ENCODE measurements at regions not wholly inside any gene's neighbourhood (a gene's known extent, or its start where the extent isn't known, plus 50 kb on each side); places are given as distances from the start of the nearest gene placed in this dataset.

DNA sequence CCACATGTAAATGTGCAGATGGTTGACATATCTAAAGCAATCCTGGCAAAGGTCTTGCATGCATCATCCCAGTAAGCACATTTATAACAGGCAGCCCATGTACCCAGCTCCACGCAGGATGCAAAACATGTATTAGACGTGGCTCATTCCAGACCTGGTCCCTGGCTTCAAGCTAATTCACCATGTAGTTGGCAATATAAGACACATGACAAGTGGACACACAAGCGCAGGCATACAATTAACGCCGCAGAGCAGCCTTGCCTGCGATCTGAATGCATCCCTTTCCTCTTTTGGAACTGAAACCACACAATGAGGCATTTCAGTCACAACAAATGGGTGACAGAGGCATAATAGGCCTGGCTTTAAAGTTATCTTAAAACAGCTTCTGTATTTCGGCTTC is 114.5 kb upstream of the TRIM2 start:
- intact Hi-C loops (cut with micrococcal nuclease; ENCODE audit: unreplicated experiment) = no loop called here
- Histone ChIP-seq H3K4me1 (peaks cover 9% of the 10 kb centered on the region; the same call in 1 of the 2 replicates), H3K36me3 (ENCODE audit: control insufficient read depth, insufficient read depth, low read length) (no peaks in the 10 kb centered on the region), H3K27me3 (replicated peaks; ENCODE audit: control insufficient read depth, insufficient read depth, low read length) (no peaks in the 10 kb centered on the region), H3K4me3 (ENCODE audit: low read depth, low read length) (no peak overlapping the region), H3K9me3 (no peaks in the 10 kb centered on the region)
- BruUV-seq (replicated peaks) = no TSS peak
- DNase-seq = no peak
- Mint-ChIP-seq H3K9me3 (ENCODE audit: unreplicated experiment) (no peaks in the 10 kb centered on the region), H3K27me3 (ENCODE audit: insufficient read depth, unreplicated experiment) (no peaks in the 10 kb centered on the region), H3K27ac (ENCODE audit: unreplicated experiment) (no peak overlapping the region), H3K4me3 (ENCODE audit: unreplicated experiment) (no peak overlapping the region), H3K4me1 (ENCODE audit: low read depth, unreplicated experiment) (peaks cover 7% of the 10 kb centered on the region), H3K36me3 (ENCODE audit: insufficient read depth, unreplicated experiment) (no peaks in the 10 kb centered on the region)
- ChIA-PET POLR2A (no interaction called here), CTCF (no interaction called here)
- TF ChIP-seq, protein P1, sequence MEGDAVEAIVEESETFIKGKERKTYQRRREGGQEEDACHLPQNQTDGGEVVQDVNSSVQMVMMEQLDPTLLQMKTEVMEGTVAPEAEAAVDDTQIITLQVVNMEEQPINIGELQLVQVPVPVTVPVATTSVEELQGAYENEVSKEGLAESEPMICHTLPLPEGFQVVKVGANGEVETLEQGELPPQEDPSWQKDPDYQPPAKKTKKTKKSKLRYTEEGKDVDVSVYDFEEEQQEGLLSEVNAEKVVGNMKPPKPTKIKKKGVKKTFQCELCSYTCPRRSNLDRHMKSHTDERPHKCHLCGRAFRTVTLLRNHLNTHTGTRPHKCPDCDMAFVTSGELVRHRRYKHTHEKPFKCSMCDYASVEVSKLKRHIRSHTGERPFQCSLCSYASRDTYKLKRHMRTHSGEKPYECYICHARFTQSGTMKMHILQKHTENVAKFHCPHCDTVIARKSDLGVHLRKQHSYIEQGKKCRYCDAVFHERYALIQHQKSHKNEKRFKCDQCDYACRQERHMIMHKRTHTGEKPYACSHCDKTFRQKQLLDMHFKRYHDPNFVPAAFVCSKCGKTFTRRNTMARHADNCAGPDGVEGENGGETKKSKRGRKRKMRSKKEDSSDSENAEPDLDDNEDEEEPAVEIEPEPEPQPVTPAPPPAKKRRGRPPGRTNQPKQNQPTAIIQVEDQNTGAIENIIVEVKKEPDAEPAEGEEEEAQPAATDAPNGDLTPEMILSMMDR (IDR thresholded peaks at IDR 0.05; ENCODE audit: insufficient read depth in 1 of 2, low read depth in 1 of 2, low read length in 1 of 2, severe bottlenecking in 1 of 2, unreplicated experiment in 1 of 2) = no peak

DNA sequence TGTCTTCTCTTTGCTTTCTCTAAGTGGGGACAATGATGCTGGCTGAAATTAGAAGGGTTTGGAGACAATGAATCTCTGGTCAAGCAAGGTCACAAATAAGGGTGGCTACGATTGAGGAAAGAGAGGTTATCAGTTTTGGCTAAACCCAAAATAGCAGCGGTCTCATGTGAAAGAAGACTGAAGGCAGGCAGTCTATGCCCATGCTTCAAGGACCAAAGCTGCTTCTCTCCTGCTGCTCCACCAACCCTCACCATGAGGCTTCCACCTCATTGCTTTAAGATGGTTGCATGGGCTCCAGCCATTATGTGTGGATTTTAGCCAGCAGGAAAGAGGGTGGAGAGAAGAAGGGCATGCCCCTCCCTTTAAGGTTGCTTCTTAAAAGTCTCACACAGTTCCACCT is 114.1 kb upstream of the TRIM2 start:
- intact Hi-C loops (cut with micrococcal nuclease; ENCODE audit: unreplicated experiment) = no loop called here
- Histone ChIP-seq H3K9me3 (no peaks in the 10 kb centered on the region), H3K4me1 (peaks cover 4% of the 10 kb centered on the region; the same call in 1 of the 2 replicates), H3K36me3 (ENCODE audit: control insufficient read depth, insufficient read depth, low read length) (no peaks in the 10 kb centered on the region), H3K27me3 (replicated peaks; ENCODE audit: control insufficient read depth, insufficient read depth, low read length) (no peaks in the 10 kb centered on the region), H3K4me3 (ENCODE audit: low read depth, low read length) (no peak overlapping the region)
- Mint-ChIP-seq H3K9me3 (ENCODE audit: unreplicated experiment) (no peaks in the 10 kb centered on the region), H3K4me3 (ENCODE audit: unreplicated experiment) (no peak overlapping the region), H3K27me3 (ENCODE audit: insufficient read depth, unreplicated experiment) (no peaks in the 10 kb centered on the region), H3K4me1 (ENCODE audit: low read depth, unreplicated experiment) (peaks cover 5% of the 10 kb centered on the region), H3K27ac (ENCODE audit: unreplicated experiment) (no peak overlapping the region), H3K36me3 (ENCODE audit: insufficient read depth, unreplicated experiment) (no peaks in the 10 kb centered on the region)
- no TSS peak for BruUV-seq (replicated peaks)
- ChIA-PET POLR2A (no interaction called here), CTCF (no interaction called here)
- DNase-seq = no peak
- TF ChIP-seq, protein P1 (IDR thresholded peaks at IDR 0.05; ENCODE audit: insufficient read depth in 1 of 2, low read depth in 1 of 2, low read length in 1 of 2, severe bottlenecking in 1 of 2, unreplicated experiment in 1 of 2) = no peak

DNA sequence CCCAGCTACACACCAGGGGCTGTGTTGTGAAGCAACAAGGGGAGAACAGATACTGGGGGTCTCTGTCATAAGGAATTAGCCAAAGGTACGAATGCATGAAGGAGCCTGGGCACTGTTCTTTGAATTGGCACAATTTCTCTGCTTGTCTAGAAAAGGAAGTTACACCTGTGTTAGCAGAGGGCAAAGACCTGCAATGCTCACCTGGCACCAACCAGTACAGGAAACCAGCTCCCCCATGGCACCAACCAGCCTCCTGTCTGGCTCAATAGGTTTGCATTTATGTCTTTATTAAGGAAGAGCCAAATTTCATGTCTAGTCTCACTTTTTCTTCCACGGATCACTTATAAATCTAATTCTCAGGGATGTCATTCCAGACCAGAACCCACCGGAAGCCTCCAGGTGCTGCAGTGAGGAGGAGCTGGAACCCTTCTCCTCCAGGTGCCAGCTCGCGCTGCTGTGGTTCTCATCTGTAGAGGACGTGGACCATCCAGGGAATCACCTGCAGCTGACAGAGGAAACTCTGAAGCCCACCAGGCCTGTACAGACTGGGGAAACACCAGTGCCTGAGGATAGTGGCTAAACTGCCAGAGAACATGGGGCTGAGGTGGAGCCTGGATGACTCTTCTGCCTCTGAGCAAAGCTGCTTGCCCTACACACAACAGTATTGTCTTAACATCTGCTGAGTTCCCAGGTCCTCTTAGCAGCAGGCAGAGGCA is 113.4 kb upstream of the TRIM2 start:
- Histone ChIP-seq H3K4me1 (no peaks in the 10 kb centered on the region), H3K9me3 (no peaks in the 10 kb centered on the region), H3K4me3 (ENCODE audit: low read depth, low read length) (no peak overlapping the region), H3K27me3 (replicated peaks; ENCODE audit: control insufficient read depth, insufficient read depth, low read length) (no peaks in the 10 kb centered on the region), H3K36me3 (ENCODE audit: control insufficient read depth, insufficient read depth, low read length) (no peaks in the 10 kb centered on the region)
- CTCF ChIA-PET = no interaction called here
- no peak for DNase-seq
- Mint-ChIP-seq H3K27me3 (ENCODE audit: insufficient read depth, unreplicated experiment) (no peaks in the 10 kb centered on the region), H3K27ac (ENCODE audit: unreplicated experiment) (no peak overlapping the region), H3K36me3 (ENCODE audit: insufficient read depth, unreplicated experiment) (no peaks in the 10 kb centered on the region), H3K4me3 (ENCODE audit: unreplicated experiment) (no peak overlapping the region), H3K4me1 (ENCODE audit: low read depth, unreplicated experiment) (no peaks in the 10 kb centered on the region), H3K9me3 (ENCODE audit: unreplicated experiment) (no peaks in the 10 kb centered on the region)
- intact Hi-C loops (cut with micrococcal nuclease; ENCODE audit: unreplicated experiment) = no loop called here
- BruUV-seq (replicated peaks) = no TSS peak
- POLR2A ChIA-PET = no interaction called here
- TF ChIP-seq, protein P1 (IDR thresholded peaks at IDR 0.05; ENCODE audit: insufficient read depth in 1 of 2, low read depth in 1 of 2, low read length in 1 of 2, severe bottlenecking in 1 of 2, unreplicated experiment in 1 of 2) = no peak

All from Caco-2 (cell line).